ENCODE measurements at regions not wholly inside any gene's neighbourhood (a gene's known extent, or its start where the extent isn't known, plus 50 kb on each side); places are given as distances from the start of the nearest gene placed in this dataset.

DNA sequence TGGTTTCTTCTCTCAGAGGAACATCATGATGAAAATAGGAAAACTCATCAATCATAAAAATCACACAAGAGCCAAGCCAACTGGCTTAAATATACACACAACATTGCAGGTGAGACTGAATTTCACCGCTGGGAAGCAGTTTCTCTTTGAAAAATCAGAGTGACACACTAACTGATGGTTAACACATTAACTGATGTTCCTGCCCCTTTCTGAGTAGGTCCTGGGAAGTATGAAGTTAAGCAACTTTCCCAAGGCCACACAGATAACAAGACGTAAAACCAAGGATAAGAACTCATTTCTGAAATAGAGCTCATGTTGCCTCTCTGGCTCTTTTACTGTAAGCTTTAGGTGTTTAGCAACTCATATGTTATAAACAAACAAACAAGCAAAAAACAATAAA lies 813.7 kb upstream of the HS3ST1 start (continued):
- TF ChIP-seq CREB1 (CRISPR knock-in tag; IDR thresholded peaks at IDR 0.05; ENCODE audit: low read depth) (no peak), STAT1 (IDR thresholded peaks at IDR 0.05; ENCODE audit: unreplicated experiment) (no peak)
- TF ChIP-seq, protein P1, sequence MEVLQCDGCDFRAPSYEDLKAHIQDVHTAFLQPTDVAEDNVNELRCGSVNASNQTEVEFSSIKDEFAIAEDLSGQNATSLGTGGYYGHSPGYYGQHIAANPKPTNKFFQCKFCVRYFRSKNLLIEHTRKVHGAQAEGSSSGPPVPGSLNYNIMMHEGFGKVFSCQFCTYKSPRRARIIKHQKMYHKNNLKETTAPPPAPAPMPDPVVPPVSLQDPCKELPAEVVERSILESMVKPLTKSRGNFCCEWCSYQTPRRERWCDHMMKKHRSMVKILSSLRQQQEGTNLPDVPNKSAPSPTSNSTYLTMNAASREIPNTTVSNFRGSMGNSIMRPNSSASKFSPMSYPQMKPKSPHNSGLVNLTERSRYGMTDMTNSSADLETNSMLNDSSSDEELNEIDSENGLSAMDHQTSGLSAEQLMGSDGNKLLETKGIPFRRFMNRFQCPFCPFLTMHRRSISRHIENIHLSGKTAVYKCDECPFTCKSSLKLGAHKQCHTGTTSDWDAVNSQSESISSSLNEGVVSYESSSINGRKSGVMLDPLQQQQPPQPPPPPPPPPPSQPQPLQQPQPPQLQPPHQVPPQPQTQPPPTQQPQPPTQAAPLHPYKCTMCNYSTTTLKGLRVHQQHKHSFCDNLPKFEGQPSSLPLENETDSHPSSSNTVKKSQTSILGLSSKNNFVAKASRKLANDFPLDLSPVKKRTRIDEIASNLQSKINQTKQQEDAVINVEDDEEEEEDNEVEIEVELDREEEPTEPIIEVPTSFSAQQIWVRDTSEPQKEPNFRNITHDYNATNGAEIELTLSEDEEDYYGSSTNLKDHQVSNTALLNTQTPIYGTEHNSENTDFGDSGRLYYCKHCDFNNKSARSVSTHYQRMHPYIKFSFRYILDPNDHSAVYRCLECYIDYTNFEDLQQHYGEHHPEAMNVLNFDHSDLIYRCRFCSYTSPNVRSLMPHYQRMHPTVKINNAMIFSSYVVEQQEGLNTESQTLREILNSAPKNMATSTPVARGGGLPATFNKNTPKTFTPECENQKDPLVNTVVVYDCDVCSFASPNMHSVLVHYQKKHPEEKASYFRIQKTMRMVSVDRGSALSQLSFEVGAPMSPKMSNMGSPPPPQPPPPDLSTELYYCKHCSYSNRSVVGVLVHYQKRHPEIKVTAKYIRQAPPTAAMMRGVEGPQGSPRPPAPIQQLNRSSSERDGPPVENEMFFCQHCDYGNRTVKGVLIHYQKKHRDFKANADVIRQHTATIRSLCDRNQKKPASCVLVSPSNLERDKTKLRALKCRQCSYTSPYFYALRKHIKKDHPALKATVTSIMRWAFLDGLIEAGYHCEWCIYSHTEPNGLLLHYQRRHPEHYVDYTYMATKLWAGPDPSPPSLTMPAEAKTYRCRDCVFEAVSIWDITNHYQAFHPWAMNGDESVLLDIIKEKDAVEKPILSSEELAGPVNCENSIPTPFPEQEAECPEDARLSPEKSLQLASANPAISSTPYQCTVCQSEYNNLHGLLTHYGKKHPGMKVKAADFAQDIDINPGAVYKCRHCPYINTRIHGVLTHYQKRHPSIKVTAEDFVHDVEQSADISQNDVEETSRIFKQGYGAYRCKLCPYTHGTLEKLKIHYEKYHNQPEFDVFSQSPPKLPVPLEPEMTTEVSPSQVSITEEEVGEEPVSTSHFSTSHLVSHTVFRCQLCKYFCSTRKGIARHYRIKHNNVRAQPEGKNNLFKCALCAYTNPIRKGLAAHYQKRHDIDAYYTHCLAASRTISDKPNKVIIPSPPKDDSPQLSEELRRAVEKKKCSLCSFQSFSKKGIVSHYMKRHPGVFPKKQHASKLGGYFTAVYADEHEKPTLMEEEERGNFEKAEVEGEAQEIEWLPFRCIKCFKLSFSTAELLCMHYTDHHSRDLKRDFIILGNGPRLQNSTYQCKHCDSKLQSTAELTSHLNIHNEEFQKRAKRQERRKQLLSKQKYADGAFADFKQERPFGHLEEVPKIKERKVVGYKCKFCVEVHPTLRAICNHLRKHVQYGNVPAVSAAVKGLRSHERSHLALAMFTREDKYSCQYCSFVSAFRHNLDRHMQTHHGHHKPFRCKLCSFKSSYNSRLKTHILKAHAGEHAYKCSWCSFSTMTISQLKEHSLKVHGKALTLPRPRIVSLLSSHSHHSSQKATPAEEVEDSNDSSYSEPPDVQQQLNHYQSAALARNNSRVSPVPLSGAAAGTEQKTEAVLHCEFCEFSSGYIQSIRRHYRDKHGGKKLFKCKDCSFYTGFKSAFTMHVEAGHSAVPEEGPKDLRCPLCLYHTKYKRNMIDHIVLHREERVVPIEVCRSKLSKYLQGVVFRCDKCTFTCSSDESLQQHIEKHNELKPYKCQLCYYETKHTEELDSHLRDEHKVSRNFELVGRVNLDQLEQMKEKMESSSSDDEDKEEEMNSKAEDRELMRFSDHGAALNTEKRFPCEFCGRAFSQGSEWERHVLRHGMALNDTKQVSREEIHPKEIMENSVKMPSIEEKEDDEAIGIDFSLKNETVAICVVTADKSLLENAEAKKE (CRISPR knock-in tag; IDR thresholded peaks at IDR 0.05): no peak

- no peaks in the 10 kb centered on the region for H3K36me3 Mint-ChIP-seq (ENCODE audit: low read depth)
- 0 out of 3 replicates have a peak, but pooled peaks cover 2% of the 10 kb centered on the region for H3K9me3 Mint-ChIP-seq
- H3F3A ChIP-seq (replicated peaks; ENCODE audit: low read depth): no peaks in the 10 kb centered on the region
- H3K27me3 ChIP-seq (ENCODE audit: insufficient read depth): no peaks in the 10 kb centered on the region
- no peaks in the 10 kb centered on the region for H3K36me3 ChIP-seq (ENCODE audit: insufficient read depth)
- H3K27me3 Mint-ChIP-seq (ENCODE audit: insufficient read depth, low read depth, poor library complexity): no peaks in the 10 kb centered on the region
- H2AFZ ChIP-seq: no peak overlapping the region
- H3K4me1 ChIP-seq (ENCODE audit: insufficient read depth): peaks cover 18% of the 10 kb centered on the region
- no peak for DNase-seq (ENCODE audit: low spot score)
- ATAC-seq: no peak
- H3K27ac ChIP-seq (ENCODE audit: low read depth): no peak overlapping the region
- no peak overlapping the region for H3K4me3 ChIP-seq
- H3K4me1 Mint-ChIP-seq: peaks cover 39% of the 10 kb centered on the region
- no peak overlapping the region for H3K4me3 Mint-ChIP-seq
- H3K4me2 ChIP-seq: no peak overlapping the region
- no peak overlapping the region for H3K27ac Mint-ChIP-seq
- no peaks in the 10 kb centered on the region for H3K79me2 ChIP-seq (replicated peaks; ENCODE audit: insufficient read depth)
- no peaks in the 10 kb centered on the region for H3K9me2 ChIP-seq (ENCODE audit: insufficient read depth)
- H4K20me1 ChIP-seq (replicated peaks; ENCODE audit: insufficient read depth): no peaks in the 10 kb centered on the region
- TF ChIP-seq REST (IDR thresholded peaks at IDR 0.05; ENCODE audit: unreplicated experiment): no peak
- no peak for TF ChIP-seq JUNB (IDR thresholded peaks at IDR 0.05; ENCODE audit: unreplicated experiment)
- TF ChIP-seq, protein P2, sequence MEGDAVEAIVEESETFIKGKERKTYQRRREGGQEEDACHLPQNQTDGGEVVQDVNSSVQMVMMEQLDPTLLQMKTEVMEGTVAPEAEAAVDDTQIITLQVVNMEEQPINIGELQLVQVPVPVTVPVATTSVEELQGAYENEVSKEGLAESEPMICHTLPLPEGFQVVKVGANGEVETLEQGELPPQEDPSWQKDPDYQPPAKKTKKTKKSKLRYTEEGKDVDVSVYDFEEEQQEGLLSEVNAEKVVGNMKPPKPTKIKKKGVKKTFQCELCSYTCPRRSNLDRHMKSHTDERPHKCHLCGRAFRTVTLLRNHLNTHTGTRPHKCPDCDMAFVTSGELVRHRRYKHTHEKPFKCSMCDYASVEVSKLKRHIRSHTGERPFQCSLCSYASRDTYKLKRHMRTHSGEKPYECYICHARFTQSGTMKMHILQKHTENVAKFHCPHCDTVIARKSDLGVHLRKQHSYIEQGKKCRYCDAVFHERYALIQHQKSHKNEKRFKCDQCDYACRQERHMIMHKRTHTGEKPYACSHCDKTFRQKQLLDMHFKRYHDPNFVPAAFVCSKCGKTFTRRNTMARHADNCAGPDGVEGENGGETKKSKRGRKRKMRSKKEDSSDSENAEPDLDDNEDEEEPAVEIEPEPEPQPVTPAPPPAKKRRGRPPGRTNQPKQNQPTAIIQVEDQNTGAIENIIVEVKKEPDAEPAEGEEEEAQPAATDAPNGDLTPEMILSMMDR (conservative IDR thresholded peaks at IDR 0.05; ENCODE audit: low read depth in 2 of 2): no peak
- no peak for TF ChIP-seq EZH2phosphoT487 (IDR thresholded peaks at IDR 0.05; ENCODE audit: unreplicated experiment)
- no peak for TF ChIP-seq ETS1 (IDR thresholded peaks at IDR 0.05)
- TF ChIP-seq POLR2AphosphoS5 (IDR thresholded peaks at IDR 0.05; ENCODE audit: low read depth): no peak
- TF ChIP-seq NANOG (IDR thresholded peaks at IDR 0.05; ENCODE audit: borderline replicate concordance): no peak
- TF ChIP-seq STAT1 (IDR thresholded peaks at IDR 0.05; ENCODE audit: unreplicated experiment): no peak
- TF ChIP-seq ZNF331 (CRISPR knock-in tag; IDR thresholded peaks at IDR 0.05; ENCODE audit: low read depth): no peak
- no peak for TF ChIP-seq EZH2 (IDR thresholded peaks at IDR 0.05; ENCODE audit: low read depth, unreplicated experiment)
Measured at GRCh38 chr4:12239897-12240636, 811.4 kb upstream of the HS3ST1 start.
